Ectodermal cell (in vitro differentiated cells): ENCODE measurements at regions not wholly inside any gene's neighbourhood (a gene's known extent, or its start where the extent isn't known, plus 50 kb on each side); places are given as distances from the start of the nearest gene placed in this dataset.

Experiments used
- H3K27ac ChIP-seq: 2 replicates; pipeline ENCODE4 v1.7.0; 2013; ENCODE audit warnings: mild to moderate bottlenecking, low read depth, low read length; ENCODE audit not compliant: insufficient read depth, poor library complexity, severe bottlenecking
- H3K27me3 ChIP-seq: 2 replicates; pipeline ENCODE4 v1.7.0; 2013; ENCODE audit warnings: mild to moderate bottlenecking, low read length; ENCODE audit not compliant: insufficient read depth, control insufficient read depth, poor library complexity, severe bottlenecking
- H3K36me3 ChIP-seq: one replicate; pipeline ENCODE4 v1.7.0; 2013; ENCODE audit warnings: low read length; ENCODE audit not compliant: control insufficient read depth, insufficient read depth
- H3K4me1 ChIP-seq: one replicate; pipeline ENCODE4 v1.7.0; 2013; ENCODE audit warnings: low read length; ENCODE audit not compliant: control insufficient read depth, insufficient read depth
- H3K4me3 ChIP-seq: 2 replicates; pipeline ENCODE4 v1.7.0; 2013; ENCODE audit warnings: low read depth, low read length, control low read depth; ENCODE audit not compliant: insufficient read depth
- H3K9me3 ChIP-seq: 2 replicates; pipeline ENCODE4 v1.7.0; 2013; ENCODE audit warnings: mild to moderate bottlenecking, low read length, moderate library complexity; ENCODE audit not compliant: control insufficient read depth
- WGBS, 2 experiments: methylation state at CpG; one replicate each; pipeline ENCODE4 v1.1.7; 2013; ENCODE audit warnings: missing lambda C conversion rate in 2 of 2; 5-methylcytosine and 5-hydroxymethylcytosine counted together

GRCh38 chr22:47899894-47900293 lies 1137.4 kb downstream of the TBC1D22A start:
- H3K36me3 ChIP-seq: no peaks in the 10 kb centered on the region
- WGBS, 2 experiments: 85 to 87% methylated on average over 8 of the region's 8 CpGs

DNA sequence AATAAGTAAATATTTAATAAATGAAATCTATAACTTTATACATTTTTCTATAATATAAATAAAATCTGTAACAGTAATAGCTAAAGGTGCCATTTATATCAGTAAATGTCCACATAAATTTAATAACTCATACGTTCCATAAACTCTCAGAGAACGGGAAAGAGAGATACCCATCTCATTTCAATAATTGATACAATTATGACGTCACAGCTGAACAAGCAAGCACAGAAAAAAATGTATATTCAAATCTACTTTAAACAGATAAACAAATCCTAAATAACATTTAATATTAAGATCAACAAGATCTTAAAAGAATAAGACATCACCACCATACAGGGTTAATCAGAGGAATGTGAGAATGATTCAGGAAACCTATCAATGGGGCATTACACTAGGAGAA lies 1136.5 kb downstream of the TBC1D22A start:
- Histone ChIP-seq H3K4me1 (no peaks in the 10 kb centered on the region), H3K27ac (no peak overlapping the region), H3K36me3 (no peaks in the 10 kb centered on the region), H3K27me3 (no peaks in the 10 kb centered on the region), H3K4me3 (no peak overlapping the region), H3K9me3 (no peaks in the 10 kb centered on the region)
- 80 to 88% methylated on average over 3 of the region's 3 CpGs for WGBS, 2 experiments

More at GRCh38 chr22:47899894-47900293, 1137.4 kb downstream of the TBC1D22A start:
- Histone ChIP-seq H3K27ac (no peak overlapping the region), H3K9me3 (no peaks in the 10 kb centered on the region), H3K27me3 (no peaks in the 10 kb centered on the region), H3K4me1 (no peaks in the 10 kb centered on the region), H3K4me3 (no peak overlapping the region)

- no peaks in the 10 kb centered on the region for H3K36me3 ChIP-seq
- H3K27ac ChIP-seq: no peak overlapping the region
- WGBS, 2 experiments: 85% methylated on average over 6 of the region's 6 CpGs
- no peaks in the 10 kb centered on the region for H3K27me3 ChIP-seq
- H3K9me3 ChIP-seq: peaks cover 2% of the 10 kb centered on the region
- H3K4me1 ChIP-seq: no peaks in the 10 kb centered on the region
- no peak overlapping the region for H3K4me3 ChIP-seq
Observed at GRCh38 chr22:47891609-47892008, 1129.2 kb downstream of the TBC1D22A start.

DNA sequence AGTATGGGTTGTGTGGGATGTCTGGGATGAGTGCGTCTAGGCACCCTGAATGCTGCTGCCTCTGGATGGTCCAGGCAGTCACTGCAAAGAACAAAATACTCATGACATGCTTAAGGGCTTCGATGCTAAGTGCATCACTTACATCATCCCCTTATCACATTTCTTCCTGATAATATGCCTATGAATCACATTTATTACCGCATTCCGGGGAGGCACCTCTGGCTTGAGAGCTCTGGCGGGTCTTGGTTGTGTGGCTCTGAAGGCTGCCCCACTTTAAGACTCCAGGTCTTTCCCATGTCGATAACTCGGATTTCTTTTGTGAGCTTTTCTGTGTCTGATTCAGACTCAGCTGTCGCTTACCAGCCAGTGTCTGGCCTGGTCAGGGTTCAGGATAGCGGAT lies 1126.4 kb downstream of the TBC1D22A start:
- H3K4me1 ChIP-seq: no peaks in the 10 kb centered on the region
- H3K27ac ChIP-seq: no peak overlapping the region
- no peaks in the 10 kb centered on the region for H3K27me3 ChIP-seq
- 89 to 92% methylated on average over 9 of the region's 9 CpGs for WGBS, 2 experiments
- no peak overlapping the region for H3K4me3 ChIP-seq
- H3K36me3 ChIP-seq: no peaks in the 10 kb centered on the region
- peaks cover 2% of the 10 kb centered on the region for H3K9me3 ChIP-seq

DNA sequence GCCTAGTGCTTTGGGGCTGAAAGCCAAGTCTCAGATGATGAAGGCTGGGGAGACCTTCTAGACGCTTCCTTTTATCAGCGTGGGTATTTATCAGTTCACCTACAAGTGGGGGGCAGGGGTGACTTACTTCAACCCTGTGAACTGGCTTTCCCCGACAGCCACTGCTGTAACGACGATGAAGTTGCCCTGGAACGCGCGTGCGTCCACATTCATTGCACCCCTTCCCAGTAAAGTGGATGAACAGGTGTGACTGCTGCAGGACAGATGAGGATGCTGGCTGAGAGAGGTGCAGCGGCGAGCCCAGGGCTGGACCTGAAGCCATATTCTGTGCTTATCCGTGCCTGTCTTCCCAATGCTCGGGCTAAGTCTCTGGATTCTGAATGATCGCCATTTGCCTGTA lies 1122.3 kb downstream of the TBC1D22A start:
- no peaks in the 10 kb centered on the region for H3K27me3 ChIP-seq
- no peak overlapping the region for H3K27ac ChIP-seq
- no peak overlapping the region for H3K4me3 ChIP-seq
- peaks cover 2% of the 10 kb centered on the region for H3K9me3 ChIP-seq
- H3K4me1 ChIP-seq: no peaks in the 10 kb centered on the region
- 92 to 93% methylated on average over 14 of the region's 14 CpGs for WGBS, 2 experiments
- H3K36me3 ChIP-seq: no peaks in the 10 kb centered on the region

DNA sequence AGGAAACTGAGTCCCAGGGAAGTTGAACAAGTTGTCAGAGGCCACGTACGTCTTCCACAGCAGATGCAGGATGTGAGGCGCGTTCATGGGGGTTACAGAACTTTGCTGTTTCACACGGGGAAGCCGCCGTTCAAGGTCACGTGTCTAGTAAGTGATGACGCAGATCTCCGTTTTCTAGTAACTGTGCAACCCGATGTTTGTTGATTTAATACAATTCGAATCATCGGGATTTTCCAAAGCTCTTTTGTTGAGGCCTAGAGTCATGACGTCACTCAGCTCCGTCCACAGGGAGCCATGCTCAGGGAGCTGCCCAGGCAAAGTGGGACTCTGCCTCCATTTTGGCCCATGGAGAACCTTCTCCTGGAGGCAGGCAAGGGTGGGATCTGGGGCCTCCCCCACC lies 1121.8 kb downstream of the TBC1D22A start:
- Histone ChIP-seq H3K9me3 (peaks cover 2% of the 10 kb centered on the region), H3K4me1 (no peaks in the 10 kb centered on the region), H3K36me3 (no peaks in the 10 kb centered on the region), H3K27me3 (no peaks in the 10 kb centered on the region), H3K27ac (no peak overlapping the region), H3K4me3 (no peak overlapping the region)
- 91 to 92% methylated on average over 15 of the region's 15 CpGs for whole genome bisulfite sequencing, 2 experiments

GRCh38 chr22:47883757-47884156 lies 1121.3 kb downstream of the TBC1D22A start:
- Histone ChIP-seq H3K27me3 (no peaks in the 10 kb centered on the region), H3K4me3 (no peak overlapping the region), H3K4me1 (no peaks in the 10 kb centered on the region), H3K27ac (no peak overlapping the region), H3K36me3 (no peaks in the 10 kb centered on the region), H3K9me3 (peaks cover 2% of the 10 kb centered on the region)
- 90% methylated on average over 12 of the region's 12 CpGs for WGBS, 2 experiments

- Histone ChIP-seq H3K36me3 (no peaks in the 10 kb centered on the region), H3K9me3 (peaks cover 2% of the 10 kb centered on the region), H3K4me1 (no peaks in the 10 kb centered on the region), H3K27ac (no peak overlapping the region), H3K4me3 (no peak overlapping the region), H3K27me3 (no peaks in the 10 kb centered on the region)
- 93 to 94% methylated on average over 2 of the region's 2 CpGs for WGBS, 2 experiments
Observed at GRCh38 chr22:47879346-47879745, 1116.9 kb downstream of the TBC1D22A start.

- WGBS, 2 experiments: 81 to 84% methylated on average over 4 to 5 of the region's 5 CpGs
- H3K27ac ChIP-seq: no peak overlapping the region
- H3K27me3 ChIP-seq: no peaks in the 10 kb centered on the region
- H3K36me3 ChIP-seq: no peaks in the 10 kb centered on the region
- H3K4me3 ChIP-seq: no peak overlapping the region
- peaks cover 2% of the 10 kb centered on the region for H3K9me3 ChIP-seq
- H3K4me1 ChIP-seq: no peaks in the 10 kb centered on the region
Observed at GRCh38 chr22:47878460-47878859, 1116.0 kb downstream of the TBC1D22A start.

- Histone ChIP-seq H3K27me3 (no peaks in the 10 kb centered on the region), H3K36me3 (no peaks in the 10 kb centered on the region), H3K27ac (no peak overlapping the region), H3K4me1 (no peaks in the 10 kb centered on the region), H3K4me3 (no peak overlapping the region), H3K9me3 (no peaks in the 10 kb centered on the region)
- WGBS, 2 experiments: 91% methylated on average over 19 of the region's 19 CpGs
Observed at GRCh38 chr22:47872761-47873535, 1110.5 kb downstream of the TBC1D22A start.
